ENCODE measurements at regions not wholly inside any gene's neighbourhood (a gene's known extent, or its start where the extent isn't known, plus 50 kb on each side); places are given as distances from the start of the nearest gene placed in this dataset.

DNA sequence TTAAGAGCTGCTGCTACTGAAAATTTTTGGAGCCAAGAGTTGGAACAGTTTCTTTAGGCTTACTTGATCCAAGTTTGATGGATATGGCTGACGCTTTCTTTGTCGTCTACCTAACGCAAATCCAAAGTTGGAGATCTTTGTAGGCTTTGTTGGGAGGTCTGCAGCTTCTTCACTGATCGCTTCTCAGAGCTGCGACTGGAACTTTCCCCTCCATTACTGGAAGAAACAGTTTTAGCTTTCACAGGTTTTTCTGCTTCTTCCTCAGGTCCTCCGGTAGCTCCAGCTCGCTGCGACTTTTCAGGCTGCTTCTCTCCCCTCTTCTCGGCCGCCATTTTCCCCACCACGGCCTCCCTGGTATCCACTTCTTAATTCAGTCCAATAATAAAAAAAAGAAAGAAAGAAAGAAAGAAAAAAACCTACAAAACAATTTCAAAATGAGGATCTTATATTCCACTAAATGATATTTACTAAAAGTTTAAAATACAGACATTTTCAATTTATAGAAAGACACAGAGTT lies 178.1 kb upstream of the HMGA2 start:
- TF ChIP-seq, protein P1, sequence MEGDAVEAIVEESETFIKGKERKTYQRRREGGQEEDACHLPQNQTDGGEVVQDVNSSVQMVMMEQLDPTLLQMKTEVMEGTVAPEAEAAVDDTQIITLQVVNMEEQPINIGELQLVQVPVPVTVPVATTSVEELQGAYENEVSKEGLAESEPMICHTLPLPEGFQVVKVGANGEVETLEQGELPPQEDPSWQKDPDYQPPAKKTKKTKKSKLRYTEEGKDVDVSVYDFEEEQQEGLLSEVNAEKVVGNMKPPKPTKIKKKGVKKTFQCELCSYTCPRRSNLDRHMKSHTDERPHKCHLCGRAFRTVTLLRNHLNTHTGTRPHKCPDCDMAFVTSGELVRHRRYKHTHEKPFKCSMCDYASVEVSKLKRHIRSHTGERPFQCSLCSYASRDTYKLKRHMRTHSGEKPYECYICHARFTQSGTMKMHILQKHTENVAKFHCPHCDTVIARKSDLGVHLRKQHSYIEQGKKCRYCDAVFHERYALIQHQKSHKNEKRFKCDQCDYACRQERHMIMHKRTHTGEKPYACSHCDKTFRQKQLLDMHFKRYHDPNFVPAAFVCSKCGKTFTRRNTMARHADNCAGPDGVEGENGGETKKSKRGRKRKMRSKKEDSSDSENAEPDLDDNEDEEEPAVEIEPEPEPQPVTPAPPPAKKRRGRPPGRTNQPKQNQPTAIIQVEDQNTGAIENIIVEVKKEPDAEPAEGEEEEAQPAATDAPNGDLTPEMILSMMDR (conservative IDR thresholded peaks at IDR 0.05) = no peak
- no peak for TF ChIP-seq EZH2 (IDR thresholded peaks at IDR 0.05; ENCODE audit: low read depth)

Measured in PC-9 (cell line).